B cell (primary cell): ENCODE measurements at regions not wholly inside any gene's neighbourhood (a gene's known extent, or its start where the extent isn't known, plus 50 kb on each side); places are given as distances from the start of the nearest gene placed in this dataset.

Source experiments
- ATAC-seq: fragments of 200-7000 bp; cut with Tn5 transposase; one replicate; pipeline ENCODE4 v1.10.0; 2021; ENCODE audit warnings: low read depth, mild to moderate bottlenecking, moderate number of reproducible peaks, moderate library complexity
- CTCF ChIA-PET: fragments of 350-600 bp; sonication (Branson Sonifier 250); formaldehyde crosslinking; loops from one replicate; lab custom pipeline; 2021; ENCODE audit warnings: antibody characterized with exemption, inconsistent platforms; lab: Charles Lee
- POLR2A ChIA-PET: fragments of 350-600 bp; sonication (Branson Sonifier 250); formaldehyde crosslinking; loops from one replicate; lab custom pipeline; 2021; ENCODE audit warnings: antibody characterized with exemption; lab: Charles Lee
- DNase-seq: peaks from one replicate; pipeline ENCODE4 v3.0.0; 2013
- H2AFZ ChIP-seq: 2 replicates; pipeline ENCODE4 v1.6.1; 2012; ENCODE audit warnings: mild to moderate bottlenecking, low read depth, low read length; ENCODE audit not compliant: insufficient read depth, poor library complexity, severe bottlenecking
- H3K27ac ChIP-seq, 2 donors: 1 replicate in 1 of 2; 2 replicates in 1 of 2; pipeline ENCODE4 v1.5.1; 2012 to 2013; ENCODE audit warnings: low read length in 2 of 2, mild to moderate bottlenecking in 2 of 2, moderate library complexity in 1 of 2
- H3K27me3 ChIP-seq, 4 experiments: fragments of 200-600 bp in 1 of 4; sonication (generic) in 1 of 4; replicated peaks in 1 of 4; 1 replicate in 2 of 4; 2 replicates in 2 of 4; pipeline versions ENCODE4 v1.6.1 to v1.7.0; 2013 to 2016; ENCODE audit warnings: low read length in 3 of 4, mild to moderate bottlenecking in 2 of 4, mixed read lengths in 1 of 4, moderate library complexity in 1 of 4; ENCODE audit not compliant: insufficient read depth in 4 of 4, control insufficient read depth in 3 of 4; ENCODE audit errors: control extremely low read depth in 1 of 4
- H3K36me3 ChIP-seq, 2 experiments: replicated peaks in 1 of 2; 1 replicate in 1 of 2; 2 replicates in 1 of 2; pipeline versions ENCODE4 v1.6.1 to v1.7.1; 2013; ENCODE audit warnings: low read length in 1 of 2; ENCODE audit not compliant: insufficient read depth in 2 of 2, control insufficient read depth in 1 of 2; ENCODE audit errors: control extremely low read depth in 1 of 2, extremely low read depth in 1 of 2
- H3K4me1 ChIP-seq, 2 donors: fragments of 200-600 bp in 1 of 2; sonication (generic) in 1 of 2; 1 replicate in 1 of 2; 2 replicates in 1 of 2; pipeline versions ENCODE4 v1.5.1 to v1.6.1; 2013 to 2017; ENCODE audit warnings: low read length in 2 of 2; ENCODE audit not compliant: control insufficient read depth in 2 of 2, insufficient read depth in 2 of 2
- H3K4me2 ChIP-seq: replicated peaks from 2 replicates; pipeline ENCODE3; 2012; ENCODE audit warnings: mild to moderate bottlenecking, low read depth, low read length; ENCODE audit not compliant: poor library complexity, severe bottlenecking
- H3K4me3 ChIP-seq, 5 experiments: fragments of 200-600 bp in 1 of 5; sonication (generic) in 1 of 5; 1 replicate in 3 of 5; 2 replicates in 2 of 5; pipeline versions ENCODE4 v1.5.1 to v1.7.0; 2011 to 2016; ENCODE audit warnings: low read length in 4 of 5, mild to moderate bottlenecking in 4 of 5, low read depth in 2 of 5, control low read depth in 1 of 5, moderate library complexity in 1 of 5; ENCODE audit not compliant: insufficient read depth in 1 of 5; ENCODE audit errors: control extremely low read depth in 1 of 5, extremely low read depth in 1 of 5
- H3K79me2 ChIP-seq: fragments of 200-600 bp; sonication (generic); one replicate; pipeline ENCODE4 v1.6.0; 2016; ENCODE audit warnings: low read length; ENCODE audit not compliant: control insufficient read depth, insufficient read depth
- H3K9ac ChIP-seq: fragments of 200-600 bp; sonication (generic); 2 replicates; pipeline ENCODE4 v1.6.1; 2017; ENCODE audit warnings: mild to moderate bottlenecking, low read length, moderate library complexity
- H3K9me3 ChIP-seq, 3 donors: one replicate each; pipeline versions ENCODE4 v1.6.1 to v1.7.1; 2013; ENCODE audit warnings: low read length in 2 of 3; ENCODE audit not compliant: control insufficient read depth in 2 of 3, insufficient read depth in 1 of 3; ENCODE audit errors: control extremely low read depth in 1 of 3
- H4K20me1 ChIP-seq: 2 replicates; pipeline ENCODE4 v1.6.0; 2012; ENCODE audit warnings: mild to moderate bottlenecking, low read length; ENCODE audit not compliant: insufficient read depth, control insufficient read depth, poor library complexity, severe bottlenecking
- H3K27ac Mint-ChIP-seq: one replicate; pipeline ENCODE4 v1.8.0; 2021; ENCODE audit warnings: mixed read lengths
- H3K27me3 Mint-ChIP-seq: one replicate; pipeline ENCODE4 v1.8.0; 2021; ENCODE audit warnings: mixed read lengths
- H3K4me1 Mint-ChIP-seq: one replicate; pipeline ENCODE4 v1.8.0; 2021; ENCODE audit warnings: mixed read lengths
- H3K4me3 Mint-ChIP-seq: one replicate; pipeline ENCODE4 v1.8.0; 2021; ENCODE audit warnings: mixed read lengths
- H3K9me3 Mint-ChIP-seq: one replicate; pipeline ENCODE4 v1.8.0; 2022; ENCODE audit warnings: mixed read lengths; ENCODE audit not compliant: insufficient read depth
- CTCF ChIP-seq: fragments of 200-600 bp; IDR thresholded peaks from one replicate; pipeline ENCODE4 v1.8.0; 2022; ENCODE audit warnings: antibody characterized with exemption, mild to moderate bottlenecking
- EZH2 ChIP-seq: IDR thresholded peaks from 2 replicates; pipeline ENCODE4 v1.6.1; 2012; ENCODE audit warnings: borderline replicate concordance, low read depth, mild to moderate bottlenecking, moderate library complexity, low read length; ENCODE audit not compliant: insufficient read depth, poor library complexity, severe bottlenecking
- WGBS: methylation state at CpG from one replicate; pipeline ENCODE4 v1.1.5; 2013; ENCODE audit warnings: missing lambda C conversion rate; ENCODE audit not compliant: insufficient coverage; 5-methylcytosine and 5-hydroxymethylcytosine counted together
- intact Hi-C: fragments of 100-400 bp; cut with micrococcal nuclease; formaldehyde crosslinking; loops from one replicate; pipeline ENCODE4 v1.10.0; 2022

- POLR2A ChIA-PET, result no interaction called here
- Histone ChIP-seq H3K4me2 (no peak overlapping the region), H3K4me3 (no peak overlapping the region), H3K4me1 (no peaks in the 10 kb centered on the region), H3K27ac (no peak overlapping the region), H3K36me3 (no peaks in the 10 kb centered on the region), H2AFZ (no peak overlapping the region), H3K27me3 (peaks cover 0 to 9% (median 2%) of the 10 kb centered on the region in 4 experiments), H3K9ac (no peak overlapping the region), H4K20me1 (no peaks in the 10 kb centered on the region), H3K79me2 (no peaks in the 10 kb centered on the region), H3K9me3 (peaks cover 0 to 6% (median 1%) of the 10 kb centered on the region in 3 donors)
- ATAC-seq (no peak), DNase-seq (no peak)
- Mint-ChIP-seq H3K4me3 (no peak overlapping the region), H3K4me1 (no peaks in the 10 kb centered on the region), H3K27ac (no peak overlapping the region), H3K27me3 (peaks cover 32% of the 10 kb centered on the region), H3K9me3 (peaks cover 5% of the 10 kb centered on the region)
- CTCF ChIA-PET, result no interaction called here
- intact Hi-C loops, result no loop called here
- 21% methylated on average over 4 of the region's 6 CpGs for WGBS
- TF ChIP-seq CTCF (no peak), EZH2 (no peak)
These were observed 112.3 kb downstream of the TMPRSS5 start for GRCh38 chr11:113593698-113594308.

- Mint-ChIP-seq H3K27ac (no peak overlapping the region), H3K4me3 (no peak overlapping the region), H3K9me3 (no peaks in the 10 kb centered on the region), H3K4me1 (no peaks in the 10 kb centered on the region), H3K27me3 (peaks cover 20% of the 10 kb centered on the region)
- Histone ChIP-seq H3K4me1 (no peaks in the 10 kb centered on the region), H3K79me2 (no peaks in the 10 kb centered on the region), H2AFZ (no peak overlapping the region), H3K9ac (no peak overlapping the region), H3K9me3 (no peaks in the 10 kb centered on the region), H3K4me3 (no peak overlapping the region), H3K36me3 (no peaks in the 10 kb centered on the region), H4K20me1 (no peaks in the 10 kb centered on the region), H3K27ac (no peak overlapping the region), H3K27me3 (peaks cover 0 to 5% (median 0%) of the 10 kb centered on the region in 4 experiments), H3K4me2 (no peak overlapping the region)
- no peak for DNase-seq
- intact Hi-C loops, result no loop called here
- ChIA-PET CTCF (no interaction called here), POLR2A (no interaction called here)
- ATAC-seq, result no peak
- WGBS, result 69% methylated on average over 3 of the region's 3 CpGs
- TF ChIP-seq CTCF (no peak), EZH2 (no peak)
These were observed 115.0 kb downstream of the TMPRSS5 start for GRCh38 chr11:113591117-113591516.
